Renal cortical epithelial cell (primary cell): ENCODE measurements at regions not wholly inside any gene's neighbourhood (a gene's known extent, or its start where the extent isn't known, plus 50 kb on each side); places are given as distances from the start of the nearest gene placed in this dataset.
A peak's percentile ranks its signal among the peaks of the same experiment; 100 is the strongest.
"Not testable (repeated sequence)": the region's sequence is repeated elsewhere in the genome, so short reads cannot be mapped to it uniquely, and the experiment has no call there.

ENCODE experiments used
- DNase-seq: peaks from one replicate; pipeline ENCODE4 v3.0.0-alpha.2; 2011; ENCODE audit warnings: low read depth

GRCh38 chr10:64573623-64574325 lies 1052.6 kb downstream of the REEP3 start:
- no peak for DNase-seq

GRCh38 chr10:64574371-64574770 lies 1053.2 kb downstream of the REEP3 start:
- DNase-seq: no peak

DNA sequence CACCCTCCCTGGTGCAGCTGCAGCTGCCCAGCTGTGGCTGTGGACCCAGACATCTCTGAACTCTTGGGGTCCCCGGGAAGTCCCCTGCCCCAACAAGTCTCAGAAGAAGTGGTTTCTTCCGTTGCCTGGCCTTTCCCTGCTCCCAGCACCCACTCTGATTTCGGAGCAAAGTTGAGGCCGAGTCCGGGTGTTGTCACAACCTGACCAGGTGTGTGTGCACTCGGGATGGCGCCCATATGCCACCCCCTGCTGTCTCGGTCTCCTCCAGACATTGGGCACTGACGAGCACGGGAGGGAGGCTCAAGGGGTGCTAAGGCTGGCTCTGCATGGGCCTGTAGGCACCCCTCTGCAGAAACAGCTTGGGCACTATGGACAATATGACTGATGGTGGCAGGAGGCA lies 1055.3 kb downstream of the REEP3 start:
- DNase-seq: no peak

DNA sequence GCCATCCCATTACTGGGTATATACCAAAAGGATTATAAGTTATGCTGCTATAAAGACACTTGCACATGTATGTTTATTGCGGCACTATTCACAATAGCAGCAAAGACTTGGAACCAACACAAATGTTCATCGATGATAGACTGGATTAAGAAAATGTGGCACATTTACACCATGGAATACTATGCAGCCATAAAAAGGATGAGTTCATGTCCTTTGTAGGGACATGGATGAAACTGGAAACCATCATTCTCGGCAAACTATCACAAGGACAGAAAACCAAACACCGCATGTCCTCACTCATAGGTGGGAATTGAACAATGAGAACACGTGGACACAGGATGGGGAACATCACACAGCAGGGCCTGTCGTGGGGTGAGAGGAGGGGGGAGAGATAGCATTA lies 1057.6 kb downstream of the REEP3 start:
- not testable (repeated sequence) for DNase-seq

DNA sequence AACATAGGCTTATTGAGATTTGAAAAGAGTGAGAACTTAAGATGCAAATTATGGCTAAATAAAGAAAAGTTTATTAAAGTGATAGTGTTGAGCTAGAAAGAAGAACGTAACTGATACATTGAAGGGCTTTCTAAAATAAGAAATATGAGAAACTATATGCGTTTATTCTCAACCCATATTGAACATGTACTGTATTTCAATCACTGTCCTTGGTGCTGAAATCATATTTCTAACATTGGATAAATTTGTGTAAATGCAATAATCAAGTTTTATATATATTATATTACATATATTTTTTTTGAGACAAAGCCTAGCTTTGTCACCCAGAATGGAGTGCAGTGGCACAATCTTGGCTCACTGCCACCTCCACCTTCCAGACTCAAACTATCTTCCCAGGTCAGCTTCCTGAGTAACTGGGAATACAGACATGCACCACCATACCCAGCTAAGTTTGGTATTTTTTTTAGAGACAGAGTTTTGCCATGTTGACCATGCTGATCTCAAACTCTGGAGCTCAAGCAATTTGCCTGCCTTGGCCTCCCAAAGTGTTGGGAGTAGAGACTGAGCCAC lies 1065.8 kb downstream of the REEP3 start:
- DNase-seq: no peak

DNA sequence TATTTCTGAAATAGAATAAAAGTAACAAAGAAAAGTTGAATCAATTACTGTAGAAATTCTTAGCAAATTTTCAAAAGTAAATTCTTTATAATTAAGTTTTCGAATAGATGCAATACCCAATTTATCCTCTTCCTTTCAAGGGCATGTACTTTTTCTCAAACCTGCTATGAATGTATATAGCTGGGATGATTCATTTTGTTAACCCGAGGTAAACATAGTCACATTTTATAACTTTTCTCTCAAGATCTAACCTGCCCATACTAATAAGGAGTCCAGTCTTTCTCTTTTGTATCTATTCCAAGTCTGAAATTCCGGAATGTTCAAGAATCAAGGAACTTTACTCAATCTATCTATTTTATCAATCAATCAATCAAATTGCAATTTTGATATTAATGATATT lies 1072.9 kb downstream of the REEP3 start:
- no peak for DNase-seq

DNA sequence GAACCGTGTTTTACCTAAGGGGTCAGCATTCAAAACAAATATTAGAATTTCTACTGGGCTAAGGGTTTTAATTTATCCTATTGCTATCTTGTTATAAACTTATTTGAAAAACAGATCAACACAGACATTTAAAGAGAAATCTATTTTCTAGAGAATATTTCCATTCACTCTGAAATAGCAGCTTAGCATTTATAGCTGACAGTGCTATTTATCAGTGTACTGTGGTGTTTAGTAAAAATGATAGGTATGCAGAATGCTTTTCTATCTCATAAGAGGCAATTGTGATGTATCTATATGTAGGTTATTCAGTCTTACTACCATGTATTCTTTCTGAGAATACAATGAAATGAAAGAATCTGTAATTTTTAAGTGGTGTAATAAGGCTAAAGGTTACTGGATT lies 1077.4 kb downstream of the REEP3 start:
- DNase-seq: no peak

- DNase-seq: no peak
Observed at GRCh38 chr10:64601298-64601697, 1080.1 kb downstream of the REEP3 start.

GRCh38 chr10:64617085-64617484 lies 1095.9 kb downstream of the REEP3 start:
- DNase-seq: no peak

DNA sequence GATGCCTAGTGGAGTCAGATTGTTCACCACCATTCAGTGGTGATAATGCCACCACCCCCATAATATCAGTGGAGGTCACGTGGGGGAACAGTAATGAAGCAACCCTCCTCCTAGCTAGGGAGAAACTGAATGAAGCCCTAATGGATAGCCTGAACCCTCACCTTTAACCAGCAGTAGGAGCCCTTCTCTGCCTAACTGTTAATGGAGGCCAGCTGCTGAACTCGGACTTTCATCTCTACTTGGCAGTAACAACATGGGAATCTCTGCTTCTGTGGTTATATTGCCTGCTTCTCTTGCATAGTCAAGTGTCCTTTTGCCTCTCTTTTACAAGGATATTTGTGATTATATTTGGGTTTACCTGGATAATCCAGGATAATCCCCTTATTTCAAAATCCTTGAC lies 1097.9 kb downstream of the REEP3 start:
- no peak for DNase-seq

GRCh38 chr10:64626924-64627323 lies 1105.7 kb downstream of the REEP3 start:
- DNase-seq: peak; percentile 19

GRCh38 chr10:64630534-64630933 lies 1109.3 kb downstream of the REEP3 start:
- no peak for DNase-seq

GRCh38 chr10:64635906-64636305 lies 1114.7 kb downstream of the REEP3 start:
- DNase-seq: no peak

- no peak for DNase-seq
Observed at GRCh38 chr10:64636461-64636860, 1115.3 kb downstream of the REEP3 start.

GRCh38 chr10:64637939-64638338 lies 1116.7 kb downstream of the REEP3 start:
- DNase-seq: no peak

GRCh38 chr10:64648915-64649314 lies 1127.7 kb downstream of the REEP3 start:
- DNase-seq: peak; percentile 26

DNA sequence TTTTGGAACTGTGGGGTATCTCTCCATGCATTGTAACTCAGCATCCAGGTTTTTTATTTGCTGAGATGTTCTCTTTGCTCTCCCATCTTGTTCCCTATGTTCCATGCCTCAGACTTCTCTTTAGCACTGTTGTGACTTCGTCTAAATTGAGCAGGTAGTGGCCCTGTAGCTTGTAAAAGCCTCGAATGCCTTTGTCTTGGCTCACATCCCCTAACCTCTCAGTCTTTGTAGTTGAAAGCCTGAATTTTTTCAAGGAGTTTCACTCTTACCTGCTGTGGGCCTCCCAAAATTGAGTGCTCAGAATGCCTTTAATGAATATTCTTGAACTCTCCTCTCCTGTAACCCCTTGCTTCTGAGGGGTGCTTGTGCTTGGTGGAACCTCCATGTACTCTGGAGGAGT lies 1137.3 kb downstream of the REEP3 start:
- no peak for DNase-seq

DNA sequence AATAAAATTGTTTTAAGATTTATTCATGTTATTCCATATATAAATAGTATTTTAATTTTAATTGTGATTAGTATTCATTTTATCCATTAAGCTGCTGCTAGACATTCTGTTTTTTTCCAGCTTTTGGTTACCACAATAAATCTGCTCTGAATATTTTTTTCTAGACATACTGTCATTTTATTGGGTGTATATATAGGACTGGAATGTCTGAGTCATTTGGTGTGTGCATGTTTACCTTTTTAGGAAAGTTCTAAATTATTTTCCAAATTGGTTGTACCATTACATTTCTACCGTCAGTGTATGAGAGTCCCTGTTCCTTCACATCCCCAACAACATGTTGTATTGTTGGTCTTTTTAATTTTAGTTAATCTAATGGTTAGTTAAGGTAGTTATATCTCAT lies 1138.1 kb downstream of the REEP3 start:
- peak; percentile 3 for DNase-seq

- peak; percentile 85 for DNase-seq
Observed at GRCh38 chr10:64682043-64682442, 1160.8 kb downstream of the REEP3 start.

DNA sequence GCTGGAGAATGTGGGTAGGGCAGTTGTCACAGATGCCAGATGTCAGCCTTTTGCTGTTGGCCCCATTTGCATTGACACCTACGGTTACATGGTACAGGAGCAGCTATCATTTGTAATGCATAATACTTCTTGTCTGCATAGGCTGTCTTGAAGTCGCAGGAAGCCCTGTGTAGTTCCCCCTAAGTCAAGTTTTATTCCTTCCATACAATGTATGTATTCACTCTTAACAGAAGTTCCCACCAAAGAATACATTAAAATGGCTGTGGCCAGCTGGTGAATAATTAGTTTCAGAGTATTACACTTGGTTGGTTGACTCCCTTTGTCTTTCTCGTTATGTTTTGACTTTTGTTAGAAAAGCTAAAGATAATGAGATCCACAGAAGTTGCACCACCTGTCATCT lies 1169.0 kb downstream of the REEP3 start:
- no peak for DNase-seq

DNA sequence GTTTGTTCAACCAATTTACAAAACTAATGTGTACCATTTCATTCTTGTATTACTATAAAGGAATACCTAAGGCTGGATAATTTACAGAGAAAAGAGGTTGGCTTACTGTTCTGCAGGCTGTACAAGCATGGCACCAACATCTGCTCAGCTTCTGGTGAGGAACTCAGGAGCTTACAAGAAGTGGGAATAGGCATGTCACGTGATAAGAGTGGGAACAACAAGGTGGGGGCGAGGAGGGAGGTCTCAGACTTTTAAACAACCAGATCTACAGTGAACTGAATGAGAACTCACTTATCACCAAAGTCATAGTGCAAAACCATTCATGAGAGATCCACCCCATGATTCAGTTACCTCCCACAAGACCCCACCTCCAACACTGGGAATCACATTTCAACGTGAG lies 1178.0 kb downstream of the REEP3 start:
- no peak for DNase-seq

- not testable (repeated sequence) for DNase-seq
Observed at GRCh38 chr10:64702086-64702485, 1180.9 kb downstream of the REEP3 start.

DNA sequence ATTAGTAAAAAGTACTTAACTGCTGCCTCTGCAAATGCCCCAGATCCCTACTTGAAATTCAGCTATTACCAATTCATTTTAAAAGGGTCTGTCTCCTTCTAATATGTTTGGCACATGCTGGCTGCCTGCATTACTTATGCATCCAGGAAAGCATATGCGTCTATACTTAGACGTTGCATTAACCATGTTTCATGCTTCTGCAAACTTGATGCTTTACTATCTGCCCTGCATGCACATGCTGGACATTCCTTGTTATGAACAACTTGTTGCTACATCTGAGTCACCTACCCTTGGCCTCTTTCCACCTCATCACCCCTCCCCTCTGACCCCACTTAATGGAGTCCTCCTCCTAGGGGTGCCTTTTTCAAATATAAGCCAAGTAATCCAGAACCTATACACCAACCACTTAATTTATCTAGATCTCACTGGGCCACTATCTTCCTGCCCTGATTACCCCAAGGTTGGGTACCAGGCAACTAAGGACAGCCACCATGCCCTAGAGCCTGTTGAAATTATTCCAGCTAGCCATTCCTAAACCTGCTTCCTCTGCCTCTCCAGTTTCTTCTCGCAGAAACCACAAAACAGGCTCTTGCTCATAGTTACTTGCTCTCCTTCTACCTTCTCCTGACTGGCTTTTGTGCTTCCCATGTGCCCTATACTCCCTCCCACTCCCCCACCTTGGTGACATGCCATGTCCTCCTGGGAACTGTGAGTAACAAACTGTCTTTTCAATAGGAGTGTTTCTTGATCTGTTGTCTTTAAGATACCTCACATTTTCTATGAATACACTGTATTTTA lies 1187.9 kb downstream of the REEP3 start:
- DNase-seq: peak; percentile 37
